ENCODE measurements at regions not wholly inside any gene's neighbourhood (a gene's known extent, or its start where the extent isn't known, plus 50 kb on each side); places are given as distances from the start of the nearest gene placed in this dataset.
"Not testable (repeated sequence)": the region's sequence is repeated elsewhere in the genome, so short reads cannot be mapped to it uniquely, and the experiment has no call there.

GRCh38 chr6:165776691-165777090 is 113.7 kb upstream of the PDE10A start:
- no peak for DNase-seq

DNA sequence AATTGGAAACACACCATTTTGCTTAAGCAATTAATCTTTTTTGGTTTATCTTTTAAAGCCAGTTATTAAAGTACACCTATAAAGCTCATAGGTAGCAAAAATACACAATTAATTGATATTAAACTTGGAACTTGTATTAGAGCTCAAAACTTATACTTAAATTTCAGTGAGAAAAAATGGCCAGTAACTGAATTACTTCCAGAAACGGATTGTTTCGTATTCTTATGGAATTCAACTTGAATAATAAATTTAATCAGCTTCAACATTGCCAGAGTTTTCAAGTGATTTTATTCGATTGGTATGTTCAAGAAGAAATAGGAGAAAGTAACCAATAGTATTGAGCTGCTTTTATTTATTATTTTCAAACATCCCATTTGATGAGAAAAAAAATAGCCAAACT is 112.7 kb upstream of the PDE10A start:
- DNase-seq: no peak

DNA sequence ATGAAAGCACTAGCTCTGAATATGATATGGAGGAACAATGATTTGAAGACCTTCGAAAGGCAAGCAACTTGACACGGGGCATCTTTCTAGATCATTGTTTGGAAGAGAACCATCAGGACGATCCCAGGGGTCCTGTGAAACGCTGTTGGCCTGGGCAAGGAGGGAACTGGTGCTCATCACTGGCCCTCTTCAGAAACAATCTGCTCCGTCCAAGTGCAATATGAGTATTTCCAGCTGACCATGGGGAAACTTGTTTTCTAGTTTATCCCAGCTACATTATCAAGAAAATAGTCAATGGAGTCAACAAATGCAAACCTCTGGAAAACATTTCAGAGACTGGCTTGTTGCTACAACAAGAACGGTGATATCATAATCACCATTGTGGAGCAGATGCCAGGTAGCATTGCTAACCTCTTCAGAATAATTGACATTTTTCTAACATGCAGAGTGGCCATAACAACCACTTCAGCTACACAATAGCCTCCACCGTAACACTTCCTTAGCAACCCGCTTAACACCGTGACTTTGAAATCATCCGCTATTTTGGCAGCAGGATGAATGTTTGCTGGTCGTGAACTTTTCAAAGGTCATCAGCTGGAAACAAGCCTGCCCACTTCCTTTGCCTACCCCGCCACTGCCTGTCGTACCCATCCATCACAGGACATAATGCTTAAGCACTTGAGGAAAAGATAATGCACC is 112.0 kb upstream of the PDE10A start:
- peak; percentile 50 for DNase-seq

- no peak for DNase-seq
Observed at GRCh38 chr6:165770397-165771082, 107.5 kb upstream of the PDE10A start.

GRCh38 chr6:165769884-165770283 is 106.8 kb upstream of the PDE10A start:
- no peak for DNase-seq

GRCh38 chr6:165769401-165769800 is 106.4 kb upstream of the PDE10A start:
- DNase-seq: no peak

- DNase-seq: no peak
Observed at GRCh38 chr6:165768961-165769360, 105.9 kb upstream of the PDE10A start.

DNA sequence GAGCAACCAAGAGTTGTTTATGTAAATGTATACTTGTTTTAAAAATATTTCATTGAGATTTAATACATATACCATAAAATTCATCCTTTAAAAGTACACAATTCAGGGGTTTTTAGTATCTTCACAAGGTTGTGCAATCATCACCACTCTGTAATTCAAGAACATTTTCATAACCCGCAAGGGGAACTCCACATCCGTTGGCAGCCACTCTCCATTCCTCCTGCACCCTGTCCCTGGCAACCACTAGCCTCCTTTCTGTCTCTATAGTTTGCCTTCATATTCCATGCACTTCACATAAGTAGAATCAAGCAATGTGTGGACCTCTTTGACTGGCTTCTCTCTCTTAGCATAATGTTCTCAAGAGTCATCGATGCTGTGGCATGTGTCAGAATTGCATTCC is 104.2 kb upstream of the PDE10A start:
- DNase-seq: no peak

DNA sequence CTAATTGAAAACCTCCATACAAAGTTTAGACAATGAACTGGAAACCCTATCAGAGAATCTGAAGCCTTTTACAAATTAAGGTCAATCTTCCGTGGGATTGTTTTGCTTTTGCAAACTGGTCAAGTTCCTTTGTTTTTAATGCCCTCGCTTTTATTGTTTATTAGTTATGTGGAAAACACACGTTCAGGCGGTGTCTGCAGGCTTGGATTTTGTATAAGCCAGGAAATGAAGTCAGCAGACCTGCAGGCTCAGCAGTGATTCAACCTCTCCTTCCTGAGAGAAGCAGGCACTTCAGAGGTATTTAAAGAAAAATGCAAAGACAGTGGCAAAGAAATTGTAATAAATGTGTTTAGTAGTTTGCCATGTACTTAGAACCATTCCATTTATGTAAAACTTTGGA is 103.4 kb upstream of the PDE10A start:
- DNase-seq: no peak

DNA sequence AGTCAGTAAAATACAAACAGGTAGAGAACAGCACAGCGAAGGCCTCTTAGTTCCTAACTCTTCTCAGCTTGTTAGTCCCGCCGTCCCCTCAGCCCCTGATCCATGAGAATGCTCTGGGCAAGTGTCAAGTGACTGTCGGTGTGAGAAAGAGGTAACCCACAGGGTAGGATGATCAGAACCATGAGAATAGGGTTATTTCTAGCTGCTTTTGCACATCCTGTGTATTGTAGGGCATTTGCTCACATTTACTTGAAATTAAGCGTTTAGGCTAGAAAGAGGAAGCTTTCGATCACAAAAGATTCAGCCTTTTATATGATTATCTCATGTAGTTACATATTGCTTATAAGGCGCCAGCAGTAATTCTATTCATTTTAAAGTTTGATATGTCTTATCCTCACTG is 103.0 kb upstream of the PDE10A start:
- no peak for DNase-seq

GRCh38 chr6:165765256-165765655 is 102.2 kb upstream of the PDE10A start:
- DNase-seq: not testable (repeated sequence)

GRCh38 chr6:165762876-165763275 is 99.8 kb upstream of the PDE10A start:
- no peak for DNase-seq

DNA sequence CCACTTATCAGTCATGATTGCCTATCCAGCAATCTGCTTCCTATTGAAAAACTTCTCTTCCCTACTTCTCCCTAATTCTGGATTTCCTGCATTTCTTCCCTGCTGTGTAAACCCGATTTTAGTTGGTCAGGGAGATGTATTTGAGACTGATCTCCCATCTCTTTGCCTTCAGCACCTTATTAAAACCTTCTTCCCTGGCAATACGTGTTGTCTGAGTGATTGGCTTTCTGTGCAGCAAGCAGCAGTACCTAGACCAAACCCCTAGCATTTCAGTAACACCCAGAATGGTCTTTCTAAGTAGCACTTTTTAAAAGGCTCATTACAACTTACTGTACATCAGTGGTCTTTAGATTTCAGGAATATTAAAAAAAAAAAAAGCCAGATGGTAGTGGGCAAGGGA is 99.1 kb upstream of the PDE10A start:
- DNase-seq: no peak

DNA sequence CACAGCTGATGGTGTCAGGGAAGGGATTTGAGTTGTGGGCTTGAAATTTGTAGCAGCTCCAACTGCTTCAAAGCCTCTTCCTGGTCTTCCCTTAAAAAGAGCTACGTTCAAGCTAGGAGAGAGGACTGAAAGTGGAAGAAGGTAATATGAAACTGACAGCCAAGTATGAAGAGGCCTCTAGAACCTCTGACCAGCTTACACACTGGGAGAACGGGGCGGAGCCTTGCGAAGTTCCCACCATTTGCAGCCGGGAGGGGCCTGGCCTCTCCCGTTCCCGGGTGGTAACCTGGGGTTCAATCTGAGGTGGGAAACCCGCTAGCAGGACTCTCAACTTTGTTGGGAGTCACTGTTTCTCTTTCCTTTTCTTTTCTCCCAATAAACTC is 97.8 kb upstream of the PDE10A start:
- no peak for DNase-seq

GRCh38 chr6:165760126-165760802 is 97.2 kb upstream of the PDE10A start:
- DNase-seq: no peak

- no peak for DNase-seq
Observed at GRCh38 chr6:165758441-165758840, 95.4 kb upstream of the PDE10A start.

DNA sequence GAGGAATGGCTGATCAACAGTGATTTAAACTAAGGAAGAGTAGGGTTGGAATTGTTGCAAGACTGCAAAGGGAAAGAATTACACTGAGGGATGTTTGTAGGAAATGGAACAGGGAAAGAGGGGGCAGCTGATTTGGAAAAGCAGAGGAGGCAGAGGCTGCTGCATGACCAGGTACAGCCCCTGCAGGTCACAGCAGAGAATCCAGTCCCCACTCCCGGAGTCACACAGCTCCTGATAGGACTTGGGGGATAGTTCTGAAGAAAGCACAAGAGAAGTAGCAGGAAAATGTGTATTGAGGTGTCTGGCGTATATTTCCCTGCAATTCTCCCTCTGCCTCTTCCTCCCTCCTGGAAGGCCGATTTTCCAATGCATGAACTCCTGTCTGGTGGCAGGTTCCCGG is 92.5 kb upstream of the PDE10A start:
- DNase-seq: no peak

DNA sequence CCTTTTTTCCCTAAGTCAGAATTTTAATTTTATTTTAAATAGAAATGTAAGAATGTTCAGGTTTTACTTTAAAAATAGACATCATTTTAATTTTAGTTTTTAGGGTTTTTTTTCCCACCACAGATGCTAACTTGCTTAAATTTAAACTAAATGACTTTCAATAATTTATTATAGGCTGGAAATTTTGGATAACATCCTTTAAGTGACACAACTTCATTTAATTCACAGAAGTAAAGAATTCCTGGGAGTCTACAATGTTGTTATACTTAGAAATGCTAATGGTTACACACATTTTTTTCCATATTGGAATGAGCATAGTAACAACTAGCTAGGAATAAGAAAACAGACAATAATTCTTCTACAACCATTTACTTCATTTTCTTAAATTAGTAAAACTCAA is 90.5 kb upstream of the PDE10A start:
- DNase-seq: no peak

DNA sequence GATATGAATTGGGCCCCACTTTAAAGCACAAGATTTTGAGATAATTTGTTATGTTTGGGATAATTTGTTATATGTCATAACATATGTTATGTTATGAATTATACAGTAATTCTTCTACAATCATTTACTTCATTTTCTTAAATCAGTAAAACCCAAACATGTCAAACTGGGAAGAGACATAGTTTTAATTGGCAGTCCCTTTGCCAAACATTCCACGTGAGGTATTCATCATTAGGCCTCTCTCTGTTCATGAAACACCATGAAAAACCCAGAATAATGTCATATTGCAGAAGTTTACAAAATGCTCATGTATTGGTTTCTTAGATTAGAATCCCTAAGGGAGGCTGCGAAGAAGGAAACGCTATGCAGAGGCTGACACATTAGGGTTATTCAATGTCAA is 89.4 kb upstream of the PDE10A start:
- no peak for DNase-seq

- no peak for DNase-seq
Observed at GRCh38 chr6:165751486-165751885, 88.4 kb upstream of the PDE10A start.

GRCh38 chr6:165749163-165749562 is 86.1 kb upstream of the PDE10A start:
- DNase-seq: no peak

DNA sequence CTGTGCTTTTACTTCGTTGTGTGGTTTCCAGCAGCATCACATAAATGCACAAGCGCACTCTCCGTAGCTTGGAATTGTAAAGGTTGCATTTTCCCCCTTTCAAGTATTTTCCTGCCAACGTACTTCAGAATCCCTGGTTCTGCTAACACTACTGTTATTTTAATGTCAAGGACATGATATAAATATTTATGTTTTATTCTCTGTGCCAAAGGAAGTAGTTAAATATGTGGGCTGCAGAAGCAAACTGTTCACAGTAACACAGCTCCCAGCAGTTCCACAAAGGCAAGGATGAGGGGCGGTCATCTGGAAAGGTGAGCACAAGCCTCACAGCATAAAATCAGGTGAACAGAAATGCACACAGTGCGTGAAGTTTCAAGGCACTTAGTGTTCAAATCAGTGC is 85.3 kb upstream of the PDE10A start:
- no peak for DNase-seq

- no peak for DNase-seq
Observed at GRCh38 chr6:165747963-165748362, 84.9 kb upstream of the PDE10A start.

- no peak for DNase-seq
Observed at GRCh38 chr6:165746331-165746730, 83.3 kb upstream of the PDE10A start.
